ENCODE measurements at regions not wholly inside any gene's neighbourhood (a gene's known extent, or its start where the extent isn't known, plus 50 kb on each side); places are given as distances from the start of the nearest gene placed in this dataset.

- TF ChIP-seq TEAD4 (CRISPR knock-in tag; IDR thresholded peaks at IDR 0.05) (no peak), CTCF (IDR thresholded peaks at IDR 0.05) (no peak), E2F1 (CRISPR knock-in tag; IDR thresholded peaks at IDR 0.05) (no peak), RORB (CRISPR knock-in tag; IDR thresholded peaks at IDR 0.05) (no peak), CREB1 (CRISPR knock-in tag; IDR thresholded peaks at IDR 0.05) (no peak), ZNF512 (CRISPR knock-in tag; IDR thresholded peaks at IDR 0.05; ENCODE audit: borderline replicate concordance) (no peak), ZNF423 (CRISPR knock-in tag; IDR thresholded peaks at IDR 0.05) (no peak), HMGXB4 (CRISPR knock-in tag; IDR thresholded peaks at IDR 0.05) (no peak), GABPB1 (CRISPR knock-in tag; IDR thresholded peaks at IDR 0.05) (no peak), ETV6 (CRISPR knock-in tag; IDR thresholded peaks at IDR 0.05) (no peak), USF2 (CRISPR knock-in tag; IDR thresholded peaks at IDR 0.05) (no peak)
Observed at GRCh38 chr16:86894029-86894567, 315.7 kb downstream of the FOXL1 start.
